ENCODE measurements at regions not wholly inside any gene's neighbourhood (a gene's known extent, or its start where the extent isn't known, plus 50 kb on each side); places are given as distances from the start of the nearest gene placed in this dataset.
"Not testable (repeated sequence)": the region's sequence is repeated elsewhere in the genome, so short reads cannot be mapped to it uniquely, and the experiment has no call there.

DNA sequence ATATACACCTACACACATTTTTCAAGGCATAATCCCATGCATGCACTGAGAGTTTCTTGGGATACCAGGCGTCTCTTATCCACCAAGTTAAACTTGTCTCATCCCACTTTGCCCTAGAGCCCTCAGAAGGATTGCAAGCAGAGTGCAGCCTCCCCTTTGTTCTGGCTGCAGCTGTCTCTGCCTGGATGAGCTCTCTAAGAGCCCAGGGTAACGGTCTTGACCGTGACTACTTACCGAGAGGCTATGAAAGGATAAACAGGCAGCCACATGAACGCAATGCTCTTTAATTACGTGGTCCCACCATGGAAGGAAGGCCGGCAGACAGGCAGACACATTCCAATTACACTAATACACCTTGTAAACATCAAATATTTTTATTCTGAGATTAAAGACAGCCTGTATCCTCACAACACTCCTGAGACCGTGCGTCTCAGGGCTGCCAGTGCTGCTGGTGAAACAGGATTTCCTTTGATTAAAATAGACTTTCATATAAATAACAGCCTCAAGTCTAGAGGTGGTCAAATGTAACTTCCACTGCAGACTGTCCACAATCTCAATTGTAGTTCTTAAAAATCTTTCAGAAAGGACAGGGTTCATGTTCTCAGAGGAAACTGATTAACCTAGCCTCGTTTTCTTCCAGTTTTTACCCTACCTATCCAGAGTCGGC, 210.0 kb upstream of the PRDM1 start:
- DNase-seq = no peak

DNA sequence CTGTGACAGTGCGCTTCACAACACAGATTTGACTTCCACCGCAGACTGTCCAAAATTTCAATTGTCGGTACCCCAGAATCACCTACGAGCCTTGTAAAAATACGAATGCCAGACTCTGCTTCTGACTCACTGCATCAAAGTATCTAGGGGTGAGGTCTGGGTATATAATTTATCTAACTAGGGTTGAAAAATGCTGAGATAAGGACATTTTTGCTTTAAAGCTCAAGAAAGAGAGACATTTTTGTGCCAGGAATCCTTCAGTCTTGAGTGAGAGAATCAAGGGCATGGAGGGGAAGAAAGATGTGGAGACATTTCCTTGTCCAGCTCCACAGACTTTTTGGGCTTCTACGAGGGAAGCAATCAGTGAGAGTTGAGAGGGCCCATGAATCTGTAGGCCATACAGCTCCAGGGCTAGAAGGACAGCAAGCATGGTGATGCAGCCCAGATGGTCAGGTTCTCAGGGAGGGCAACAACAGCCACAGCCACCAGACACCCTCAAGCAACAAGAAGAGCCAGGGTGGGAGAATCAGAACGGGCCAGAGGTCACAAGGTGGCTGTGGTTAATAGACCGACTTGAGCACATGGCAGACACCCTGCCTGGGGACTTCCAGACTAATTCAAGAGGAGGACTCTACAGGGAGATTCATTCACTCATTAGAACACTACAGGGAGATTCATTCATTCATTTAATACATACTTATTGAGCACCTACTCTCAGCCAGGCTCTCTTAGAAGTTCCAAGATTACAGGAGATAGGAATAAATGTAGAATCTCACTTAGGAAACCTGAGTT, 211.1 kb upstream of the PRDM1 start:
- no peak for DNase-seq

DNA sequence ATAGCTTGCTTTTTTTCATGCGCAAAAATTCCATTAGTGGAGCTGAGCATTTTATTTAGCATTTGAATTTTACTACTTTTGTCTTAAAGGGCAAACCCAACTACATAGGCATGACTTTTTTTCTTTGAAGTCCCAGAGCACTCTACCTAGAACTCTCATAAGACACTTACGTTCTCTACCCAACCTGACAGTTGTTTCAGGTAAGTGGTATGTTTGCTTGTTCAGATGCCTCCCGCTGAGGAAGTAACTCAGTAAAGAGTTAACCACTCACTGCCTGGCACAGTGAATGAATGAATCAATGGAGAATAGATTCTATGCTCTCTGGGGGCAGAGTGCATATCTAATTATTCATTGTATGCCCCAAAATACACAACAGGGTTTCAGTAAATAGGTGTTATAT, 212.3 kb upstream of the PRDM1 start:
- no peak for DNase-seq

DNA sequence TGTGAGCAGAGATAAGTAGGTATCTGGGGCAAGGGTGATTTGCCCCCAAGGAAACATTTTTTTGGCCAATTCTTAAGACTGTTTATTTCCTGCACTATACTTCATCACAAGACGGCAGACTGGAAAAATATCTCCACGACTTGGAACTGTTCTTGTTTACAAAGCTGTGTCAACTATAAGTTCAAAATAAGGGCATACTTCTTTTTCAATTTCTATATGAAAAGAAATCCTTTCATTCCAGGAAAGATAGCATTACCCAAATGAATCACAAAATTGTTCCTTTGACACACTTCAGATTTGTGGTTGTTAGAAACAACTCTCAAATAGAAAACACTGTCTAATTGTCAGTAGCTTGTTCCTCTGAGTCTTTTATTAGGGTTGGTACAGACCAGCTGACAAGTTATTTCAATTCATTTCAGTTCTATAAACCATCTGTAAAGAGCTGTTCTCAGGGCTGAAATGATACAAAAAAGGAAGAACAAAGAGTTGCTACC, 212.9 kb upstream of the PRDM1 start:
- DNase-seq = no peak

DNA sequence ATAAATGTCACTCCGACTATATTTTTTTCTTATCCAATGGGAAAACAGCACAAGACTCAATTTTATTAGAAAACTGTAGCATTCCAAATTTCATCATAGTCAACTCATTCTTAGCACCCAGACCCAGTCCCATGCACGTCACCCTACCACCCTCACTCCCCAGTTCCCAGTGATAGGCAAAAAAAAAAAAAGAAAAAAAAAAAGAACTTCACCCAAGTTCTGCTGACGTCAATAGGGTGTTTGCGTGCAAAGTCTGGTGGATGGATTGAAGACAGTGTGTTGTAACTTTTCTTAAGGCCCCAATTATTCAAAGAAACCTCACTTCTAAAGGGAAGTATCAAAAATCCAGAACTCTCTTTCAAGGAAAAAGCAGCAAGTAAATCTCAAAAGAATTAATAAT, 213.9 kb upstream of the PRDM1 start:
- no peak for DNase-seq

DNA sequence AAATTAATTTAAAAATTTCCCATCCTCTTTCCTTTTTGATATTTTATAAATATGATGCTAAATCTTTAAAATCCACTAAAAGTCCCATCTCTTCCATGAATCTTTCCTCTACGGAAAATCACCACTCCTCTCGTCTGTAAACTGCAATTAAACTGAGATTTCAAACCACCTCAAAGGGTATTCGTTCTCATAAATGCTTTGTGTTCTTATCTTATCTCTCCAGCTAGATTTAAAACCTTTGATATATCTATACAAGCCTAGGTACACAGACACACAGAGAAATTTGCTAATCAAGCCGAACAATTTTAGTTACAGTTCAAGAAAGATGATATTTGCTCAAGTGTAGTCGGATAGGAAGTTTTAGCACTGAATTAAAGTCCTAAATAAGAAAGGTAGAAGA, 214.6 kb upstream of the PRDM1 start:
- no peak for DNase-seq

DNA sequence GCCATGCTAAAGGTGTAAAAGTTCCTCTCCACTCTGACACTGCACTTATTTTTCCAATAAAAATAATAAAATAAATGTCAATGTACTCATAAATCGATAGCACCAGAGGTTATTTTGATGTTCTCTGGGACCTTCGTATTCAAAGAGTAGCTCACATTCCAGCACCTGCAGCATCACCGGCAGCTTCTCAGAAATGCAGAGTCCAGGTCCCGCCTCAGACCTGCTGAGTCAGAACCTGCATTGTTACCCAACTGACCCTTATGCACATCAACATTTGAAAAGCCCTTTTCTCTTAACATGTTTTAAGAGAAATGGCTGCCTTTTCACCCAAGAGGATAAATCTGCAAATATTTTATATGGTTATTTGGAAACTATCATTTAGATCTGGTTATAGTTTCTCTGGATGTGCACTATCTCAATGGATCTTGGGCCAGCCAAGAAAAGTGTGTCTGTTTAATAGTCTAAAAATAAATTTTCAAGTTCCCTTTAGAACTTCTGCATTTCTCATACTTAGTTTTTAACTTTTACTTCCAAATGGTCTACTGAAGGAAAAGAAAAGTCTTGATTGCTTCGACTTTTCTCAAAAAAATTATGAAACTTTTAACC, 216.2 kb upstream of the PRDM1 start:
- DNase-seq = no peak

DNA sequence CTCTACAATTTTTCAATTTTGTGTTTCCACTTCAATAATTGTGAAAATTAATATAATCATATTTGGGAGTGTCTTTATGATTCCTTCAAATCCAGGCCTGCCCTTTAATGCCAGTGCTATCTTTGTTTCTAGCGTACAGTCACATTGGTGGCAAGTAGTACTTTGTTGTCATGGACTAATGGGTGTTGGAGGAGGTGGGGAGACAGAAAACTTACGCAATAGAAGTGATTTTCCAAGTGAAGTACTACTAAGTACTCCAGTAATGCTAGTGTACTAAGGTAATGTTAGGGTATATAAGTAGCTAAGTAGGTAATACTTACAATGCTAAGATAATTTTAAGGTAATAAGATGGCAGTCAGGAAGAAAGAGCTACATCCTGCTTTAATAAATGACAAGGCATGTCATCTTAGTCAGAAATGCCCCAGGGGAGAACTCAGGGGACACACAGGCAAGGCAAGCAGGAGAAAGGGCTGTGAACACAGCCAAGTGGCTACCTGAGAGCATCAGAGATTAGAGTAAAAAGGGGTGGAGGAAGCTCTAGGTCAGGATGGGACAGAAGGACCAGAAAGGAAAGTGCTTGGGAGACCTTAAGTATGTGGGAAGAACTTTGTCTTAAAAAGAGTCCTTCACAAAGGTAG, 217.2 kb upstream of the PRDM1 start:
- DNase-seq = no peak

DNA sequence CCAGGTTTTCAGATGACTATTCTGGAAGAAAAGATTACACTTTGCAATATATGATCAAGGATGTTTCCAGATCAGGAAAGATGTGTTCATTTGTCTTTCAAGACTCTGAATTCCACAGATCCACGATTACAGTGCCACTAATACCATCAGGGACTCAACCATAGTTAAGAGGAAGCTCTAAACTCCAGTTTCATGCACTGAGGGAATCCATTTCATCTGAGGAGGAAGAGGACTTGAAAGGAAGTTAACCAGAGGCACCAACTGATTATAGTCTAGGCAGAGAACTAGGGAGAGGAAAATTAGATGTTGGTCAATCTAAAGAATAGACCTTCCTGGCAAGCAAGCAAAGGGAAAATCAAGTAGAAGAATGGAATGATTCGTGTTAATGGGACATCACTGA, 218.3 kb upstream of the PRDM1 start:
- no peak for DNase-seq

DNA sequence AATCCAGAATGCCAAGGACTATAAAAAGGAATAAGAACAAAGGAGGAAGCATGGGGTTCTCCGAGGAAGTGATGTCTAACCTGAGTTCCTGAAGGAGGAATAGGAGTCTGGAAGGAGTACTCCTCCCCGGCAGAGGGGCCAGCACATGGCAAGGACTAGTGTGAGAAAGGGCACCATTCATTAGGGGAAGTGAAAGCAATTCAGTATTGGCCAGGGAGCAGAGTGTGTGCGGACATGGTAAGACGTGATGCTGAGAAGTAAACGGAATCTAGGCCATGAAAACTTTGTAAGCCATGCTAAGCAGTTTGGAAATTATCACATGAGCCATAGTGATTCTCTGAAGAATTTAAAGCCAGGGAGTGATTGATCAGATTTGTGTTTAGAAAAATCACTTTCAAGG, 218.9 kb upstream of the PRDM1 start:
- no peak for DNase-seq

DNA sequence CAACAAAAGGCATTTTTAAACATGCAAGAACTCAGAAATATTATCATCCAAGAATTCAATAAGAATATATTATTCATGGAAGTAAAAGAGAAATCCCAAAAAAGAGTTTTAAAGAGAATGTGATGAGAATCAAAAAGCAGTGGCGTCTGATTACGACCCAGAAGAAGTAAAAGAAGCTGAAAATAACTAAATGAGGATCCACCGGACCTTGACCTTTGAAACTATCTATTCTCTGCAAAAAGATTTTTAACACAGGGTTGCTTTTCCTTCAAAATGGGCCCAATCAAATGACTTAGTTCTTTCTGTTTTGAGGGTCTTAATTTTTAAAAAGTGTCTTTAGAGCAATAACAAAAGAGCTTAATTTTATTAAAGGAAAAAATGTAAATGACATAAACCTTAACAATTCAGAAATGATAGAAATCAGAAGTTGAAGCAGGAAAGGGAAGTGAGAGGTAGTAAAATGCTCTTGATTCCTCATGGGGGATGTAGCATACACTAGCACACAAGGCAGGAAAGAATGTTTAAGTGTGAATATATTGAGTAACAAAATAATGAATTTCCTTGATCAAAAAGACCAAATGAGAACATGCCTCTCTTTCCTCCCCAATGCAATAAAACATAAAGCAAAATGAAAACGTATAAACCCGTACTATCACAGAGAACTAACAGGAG, 223.1 kb upstream of the PRDM1 start:
- DNase-seq = no peak

DNA sequence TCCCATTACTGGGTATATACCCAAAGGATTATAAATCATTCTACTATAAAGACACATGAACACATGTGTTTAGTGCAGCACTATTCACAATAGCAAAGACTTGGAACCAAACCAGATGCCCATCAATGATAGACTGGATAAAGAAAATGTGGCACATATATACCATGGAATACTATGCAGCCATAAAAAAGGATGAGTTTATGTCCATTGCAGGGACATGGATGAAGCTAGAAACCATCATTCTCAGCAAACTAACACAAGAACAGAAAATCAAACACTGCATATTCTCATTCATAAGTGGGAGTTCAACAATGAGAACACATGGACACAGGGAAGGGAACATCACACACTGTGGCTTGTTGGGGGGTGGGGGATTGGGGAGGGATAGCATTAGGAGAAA, 225.2 kb upstream of the PRDM1 start:
- DNase-seq = not testable (repeated sequence)

DNA sequence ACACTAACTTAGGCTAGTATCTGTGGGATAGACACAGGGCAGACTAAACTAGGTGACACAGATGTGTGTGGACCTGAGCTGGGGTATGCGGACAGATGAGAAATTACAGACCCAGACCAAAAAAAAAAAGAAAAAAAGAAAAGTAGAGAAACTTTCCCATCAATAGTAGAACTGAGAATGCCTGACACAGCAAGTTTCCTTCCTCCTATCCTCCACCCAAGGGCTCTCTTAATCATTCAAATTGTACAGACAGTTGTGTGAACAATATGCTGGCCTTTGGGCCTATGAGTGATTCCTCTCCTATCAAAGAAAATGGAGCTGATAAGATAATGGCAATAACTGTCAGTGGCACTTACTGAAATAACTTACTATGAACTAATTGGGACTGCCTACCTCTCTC, 226.7 kb upstream of the PRDM1 start:
- DNase-seq = no peak

DNA sequence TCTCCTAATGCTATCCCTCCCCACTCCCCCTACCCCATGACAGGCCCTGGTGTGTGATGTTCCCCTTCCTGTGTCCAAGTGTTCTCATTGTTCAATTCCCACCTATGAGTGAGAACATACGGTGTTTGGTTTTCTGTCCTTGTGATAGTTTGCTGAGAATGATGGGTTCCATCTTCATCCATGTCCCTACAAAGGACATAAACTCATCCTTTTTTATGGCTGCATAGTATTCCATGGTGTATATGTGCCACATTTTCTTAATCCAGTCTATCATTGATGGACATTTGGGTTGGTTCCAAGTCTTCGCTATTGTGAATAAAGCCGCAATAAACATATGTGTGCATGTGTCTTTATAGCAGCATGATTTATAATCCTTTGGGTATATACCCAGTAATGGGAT, 227.5 kb upstream of the PRDM1 start:
- not testable (repeated sequence) for DNase-seq

DNA sequence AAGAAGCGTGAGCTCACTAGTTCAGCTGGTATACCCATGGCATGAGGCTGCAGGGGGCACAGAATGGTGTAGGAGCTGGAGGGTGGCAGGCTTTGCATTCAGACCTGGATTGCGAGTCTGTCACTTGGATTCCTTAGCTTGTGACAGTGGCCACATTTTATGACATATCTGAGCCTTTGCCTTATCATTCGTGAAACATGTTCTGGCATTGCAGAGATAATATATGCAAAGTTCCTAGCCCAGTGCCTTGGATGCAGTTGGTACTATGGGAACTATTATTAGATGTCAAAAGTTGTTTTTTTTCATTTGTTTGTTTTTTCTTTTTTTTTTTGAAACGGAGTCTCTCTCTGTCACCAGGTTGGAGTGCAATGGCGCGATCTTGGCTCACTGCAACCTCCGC, 230.7 kb upstream of the PRDM1 start:
- no peak for DNase-seq

DNA sequence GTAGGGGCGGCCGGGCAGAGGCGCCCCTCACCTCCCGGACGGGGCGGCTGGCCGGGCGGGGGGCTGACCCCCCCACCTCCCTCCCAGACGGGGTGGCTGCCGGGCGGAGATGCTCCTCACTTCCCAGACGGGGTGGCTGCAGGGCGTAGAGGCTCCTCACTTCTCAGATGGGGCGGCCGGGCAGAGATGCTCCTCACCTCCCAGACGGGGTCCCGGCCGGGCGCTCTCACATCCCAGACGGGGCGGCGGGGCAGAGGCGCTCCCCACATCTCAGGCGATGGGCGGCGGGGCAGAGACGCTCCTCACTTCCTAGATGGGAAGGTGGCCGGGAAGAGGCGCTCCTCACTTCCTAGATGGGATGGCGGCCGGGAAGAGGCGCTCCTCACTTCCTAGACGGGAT, 232.2 kb upstream of the PRDM1 start:
- DNase-seq = not testable (repeated sequence)

DNA sequence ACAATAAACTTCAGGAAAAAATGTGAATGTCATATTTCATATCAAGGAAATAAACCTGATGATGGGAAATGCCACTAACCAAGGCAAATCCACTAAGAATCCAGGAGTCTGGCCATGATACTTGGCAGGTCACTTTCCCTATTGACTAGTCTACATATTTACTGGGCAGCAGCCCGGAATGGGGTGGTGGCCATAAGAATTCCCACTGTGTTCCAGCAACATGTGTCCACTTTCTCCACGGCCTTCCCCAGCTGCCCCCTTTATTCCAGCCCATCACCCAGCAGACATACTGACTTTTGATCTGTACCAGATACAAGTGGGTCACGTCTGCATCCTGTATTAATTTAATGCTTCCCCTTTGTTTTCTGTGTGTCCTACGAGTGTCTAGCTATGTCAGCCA, 234.5 kb upstream of the PRDM1 start:
- DNase-seq = no peak

DNA sequence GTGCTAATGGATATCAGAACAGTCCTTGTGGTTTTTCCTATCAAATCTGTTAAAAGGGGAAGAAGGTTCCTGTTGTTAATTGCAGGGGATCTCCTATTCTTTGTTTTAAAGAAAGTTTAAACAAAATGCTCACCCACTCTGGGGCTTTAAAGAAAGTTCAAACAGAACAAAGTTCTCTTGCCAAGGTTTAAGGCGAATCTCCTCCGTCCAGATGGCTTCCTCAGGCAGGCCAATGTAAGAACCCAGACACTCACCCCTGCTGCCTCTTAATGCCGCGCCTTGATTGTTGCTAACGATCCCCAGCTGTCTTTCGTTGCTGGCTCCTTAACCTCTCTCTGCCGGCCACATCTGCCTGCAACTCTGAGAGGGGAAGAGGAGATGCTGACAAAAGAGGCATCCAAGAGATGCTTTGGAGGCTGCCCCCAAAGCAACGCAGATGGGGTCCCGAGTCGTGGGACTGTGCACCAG, 235.0 kb upstream of the PRDM1 start:
- no peak for DNase-seq

DNA sequence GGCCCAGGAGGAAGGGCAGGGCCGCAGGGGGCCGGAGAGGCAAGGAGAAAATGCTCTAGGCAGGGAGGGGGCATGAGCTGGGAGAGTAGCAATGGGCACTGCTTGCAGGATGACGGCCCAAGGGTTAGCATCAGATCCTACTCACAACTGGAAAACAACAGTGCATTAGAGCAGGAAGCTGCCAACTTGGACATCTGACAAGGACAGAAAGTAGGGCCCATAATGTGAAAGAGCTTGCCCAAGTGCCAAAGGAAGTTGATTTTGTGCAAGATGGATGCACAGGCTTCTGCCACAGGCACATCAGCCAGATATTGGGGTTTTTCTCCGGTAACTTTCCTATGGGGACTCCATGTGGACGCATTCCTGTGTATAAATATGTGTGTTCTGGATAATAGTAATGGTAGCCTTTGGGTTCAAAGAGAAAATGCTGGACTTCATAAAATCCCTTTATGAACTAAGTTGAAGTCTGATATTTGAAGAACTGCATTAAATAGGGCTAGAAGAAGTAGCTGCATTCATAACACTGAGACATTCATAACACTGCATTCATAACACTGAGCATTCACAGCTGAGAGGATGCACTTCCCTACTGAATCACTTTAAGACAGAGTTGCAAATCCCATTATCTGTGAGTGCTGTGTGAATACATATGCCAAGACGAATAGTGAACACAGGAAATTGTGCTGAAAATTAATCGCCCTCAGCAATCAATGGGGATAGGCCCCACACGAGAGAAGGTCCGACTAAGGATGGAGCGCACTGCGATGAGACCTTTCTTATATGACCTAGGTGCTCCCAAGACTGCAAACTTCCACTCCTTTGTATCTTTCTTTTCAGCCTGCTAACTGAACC, 235.6 kb upstream of the PRDM1 start:
- no peak for DNase-seq

DNA sequence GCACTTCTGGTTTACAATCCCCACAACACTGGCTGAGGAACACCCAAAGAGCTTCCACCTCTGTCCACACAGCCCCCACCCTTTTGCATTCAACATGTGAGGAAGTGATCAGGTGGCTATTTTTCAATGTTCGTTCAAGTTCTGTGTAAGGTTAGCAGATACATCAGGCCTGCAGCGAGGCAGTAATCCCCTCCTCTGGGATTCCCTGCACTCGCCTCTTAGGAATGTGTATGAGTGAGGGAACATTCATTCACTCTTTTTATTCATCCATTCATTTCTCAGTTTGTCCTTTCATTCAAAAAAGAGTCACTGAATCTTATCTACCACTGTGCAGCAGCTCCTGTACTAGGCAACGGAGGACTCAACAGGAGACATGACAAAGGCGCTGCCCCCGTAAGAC, 236.4 kb upstream of the PRDM1 start:
- no peak for DNase-seq

DNA sequence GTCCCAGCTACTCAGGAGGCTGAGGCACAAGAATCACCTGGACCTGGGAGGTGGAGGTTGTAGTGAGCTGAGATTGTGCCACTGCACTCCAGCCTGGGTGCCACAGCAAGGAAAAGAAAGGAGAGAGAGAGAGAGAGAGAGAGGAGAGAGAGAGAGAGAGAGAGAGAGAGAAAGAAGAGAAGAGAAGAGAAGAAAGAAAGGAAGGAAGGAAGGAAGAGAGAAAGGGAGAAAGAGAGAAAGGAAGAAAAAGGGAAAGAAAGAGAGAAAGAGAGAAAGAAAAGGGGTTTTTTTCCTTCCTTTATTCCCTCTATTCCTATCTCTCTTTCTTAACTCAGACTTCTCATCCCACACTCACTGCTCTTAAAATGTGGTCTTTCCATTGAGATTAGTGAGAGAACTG, 238.7 kb upstream of the PRDM1 start:
- no peak for DNase-seq

DNA sequence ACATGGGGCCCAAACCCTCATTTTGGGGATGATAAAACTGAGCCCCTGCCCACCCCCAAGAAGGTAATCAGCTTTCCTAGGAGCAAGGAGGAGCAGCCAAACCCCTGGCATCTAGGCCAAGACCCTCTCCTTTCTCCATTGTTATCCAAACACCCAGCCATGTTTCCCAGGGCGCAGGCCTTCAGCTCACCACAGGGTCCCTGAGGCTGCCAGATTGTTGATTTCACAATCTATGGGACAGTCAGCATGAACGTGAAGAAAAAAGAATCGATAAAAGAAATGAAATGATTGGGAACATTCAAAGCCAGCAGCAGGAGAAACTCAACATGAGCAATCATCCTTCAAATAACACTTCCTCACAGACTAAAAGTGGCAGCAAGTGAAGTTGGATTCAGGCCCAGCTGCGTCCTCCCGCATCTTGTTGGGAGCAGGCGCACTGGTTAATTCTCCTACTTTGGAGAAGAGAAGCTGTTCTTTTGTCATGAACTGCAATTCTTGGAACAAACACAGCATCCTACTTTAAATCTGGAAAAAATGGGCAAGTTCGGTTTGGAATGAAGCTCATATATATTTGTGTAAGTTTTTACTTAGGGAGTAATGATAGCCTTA, 241.8 kb upstream of the PRDM1 start:
- no peak for DNase-seq

All from stimulated activated CD4-positive, alpha-beta T cell treated with anti-CD3 and anti-CD28 coated beads, Interleukin-4, amount 100 ng/mL, for 1 hour (primary cell).